Inferior parietal cortex (tissue), 1 donor: ENCODE measurements at regions not wholly inside any gene's neighbourhood (a gene's known extent, or its start where the extent isn't known, plus 50 kb on each side); places are given as distances from the start of the nearest gene placed in this dataset.

Experiments
- DNase-seq: peaks from one replicate; pipeline ENCODE4 v3.0.0-alpha.2; 2016; ENCODE audit errors: extremely low spot score

GRCh38 chr9:99365233-99365980 lies 143.3 kb downstream of the SEC61B start:
- DNase-seq: no peak

GRCh38 chr9:99366183-99366582 lies 144.1 kb downstream of the SEC61B start:
- DNase-seq: no peak

- no peak for DNase-seq
Observed at GRCh38 chr9:99366621-99367020, 144.5 kb downstream of the SEC61B start.

GRCh38 chr9:99368341-99369326 lies 146.6 kb downstream of the SEC61B start:
- peak; percentile 38 for DNase-seq

GRCh38 chr9:99369327-99369722 lies 147.2 kb downstream of the SEC61B start:
- DNase-seq: no peak

- no peak for DNase-seq
Observed at GRCh38 chr9:99370376-99370775, 148.3 kb downstream of the SEC61B start.

GRCh38 chr9:99371376-99371775 lies 149.3 kb downstream of the SEC61B start:
- no peak for DNase-seq

- DNase-seq: peak; percentile 77
Observed at GRCh38 chr9:99373912-99374311, 151.8 kb downstream of the SEC61B start.

- DNase-seq: no peak
Observed at GRCh38 chr9:99374793-99375192, 152.7 kb downstream of the SEC61B start.

- no peak for DNase-seq
Observed at GRCh38 chr9:99375481-99375880, 153.4 kb downstream of the SEC61B start.

- DNase-seq: no peak
Observed at GRCh38 chr9:99377790-99378775, 156.0 kb downstream of the SEC61B start.

- DNase-seq: no peak
Observed at GRCh38 chr9:99383536-99383935, 161.5 kb downstream of the SEC61B start.

- no peak for DNase-seq
Observed at GRCh38 chr9:99385215-99385614, 163.1 kb downstream of the SEC61B start.

- no peak for DNase-seq
Observed at GRCh38 chr9:99385814-99386279, 163.8 kb downstream of the SEC61B start.

GRCh38 chr9:99387431-99387830 lies 165.3 kb downstream of the SEC61B start:
- no peak for DNase-seq

- DNase-seq: no peak
Observed at GRCh38 chr9:99389087-99390033, 167.3 kb downstream of the SEC61B start.

GRCh38 chr9:99391937-99392594 lies 170.0 kb downstream of the SEC61B start:
- no peak for DNase-seq

- DNase-seq: no peak
Observed at GRCh38 chr9:99392986-99393385, 170.9 kb downstream of the SEC61B start.

- no peak for DNase-seq
Observed at GRCh38 chr9:99393993-99394392, 171.9 kb downstream of the SEC61B start.

GRCh38 chr9:99398241-99398640 lies 176.2 kb downstream of the SEC61B start:
- no peak for DNase-seq
